Adipocyte (in vitro differentiated cells): ENCODE measurements at regions not wholly inside any gene's neighbourhood (a gene's known extent, or its start where the extent isn't known, plus 50 kb on each side); places are given as distances from the start of the nearest gene placed in this dataset.

ENCODE experiments used
- DNase-seq: peaks from one replicate; pipeline ENCODE4 v3.0.0-alpha.2; 2015; ENCODE audit warnings: low read depth
- H3K27me3 ChIP-seq: replicated peaks from 2 replicates; pipeline ENCODE4 v1.7.0; 2013; ENCODE audit warnings: mild to moderate bottlenecking, low read length, moderate library complexity; ENCODE audit not compliant: control insufficient read depth, insufficient read depth
- H3K36me3 ChIP-seq: 2 replicates; pipeline ENCODE4 v1.7.0; 2013; ENCODE audit warnings: low read length, mild to moderate bottlenecking, moderate library complexity; ENCODE audit not compliant: control insufficient read depth, insufficient read depth, severe bottlenecking
- H3K4me1 ChIP-seq: 2 replicates; pipeline ENCODE4 v1.7.0; 2013; ENCODE audit warnings: mild to moderate bottlenecking, low read length, moderate library complexity; ENCODE audit not compliant: control insufficient read depth, insufficient read depth
- H3K4me3 ChIP-seq: 2 replicates; pipeline ENCODE4 v1.7.0; 2013; ENCODE audit warnings: mild to moderate bottlenecking, low read length, moderate library complexity
- H3K9ac ChIP-seq: 2 replicates; pipeline ENCODE4 v1.7.0; 2013; ENCODE audit warnings: mild to moderate bottlenecking, low read length, moderate library complexity
- H3K9me3 ChIP-seq: 2 replicates; pipeline ENCODE4 v1.7.0; 2013; ENCODE audit warnings: mild to moderate bottlenecking, low read length, moderate library complexity; ENCODE audit not compliant: control insufficient read depth

GRCh38 chr2:19797871-19798270, 103.9 kb downstream of the TTC32 start:
- H3K36me3 ChIP-seq: no peaks in the 10 kb centered on the region
- no peak overlapping the region for H3K9ac ChIP-seq
- H3K4me3 ChIP-seq: no peak overlapping the region
- peaks cover 21% of the 10 kb centered on the region for H3K4me1 ChIP-seq
- no peaks in the 10 kb centered on the region for H3K27me3 ChIP-seq
- DNase-seq: peak; percentile 85
- H3K9me3 ChIP-seq: no peaks in the 10 kb centered on the region

- H3K9me3 ChIP-seq: no peaks in the 10 kb centered on the region
- H3K9ac ChIP-seq: no peak overlapping the region
- no peaks in the 10 kb centered on the region for H3K36me3 ChIP-seq
- no peaks in the 10 kb centered on the region for H3K27me3 ChIP-seq
- no peak overlapping the region for H3K4me3 ChIP-seq
- H3K4me1 ChIP-seq: peaks cover 15% of the 10 kb centered on the region
- no peak for DNase-seq
These were observed 104.5 kb downstream of the TTC32 start for GRCh38 chr2:19797243-19797810.

DNA sequence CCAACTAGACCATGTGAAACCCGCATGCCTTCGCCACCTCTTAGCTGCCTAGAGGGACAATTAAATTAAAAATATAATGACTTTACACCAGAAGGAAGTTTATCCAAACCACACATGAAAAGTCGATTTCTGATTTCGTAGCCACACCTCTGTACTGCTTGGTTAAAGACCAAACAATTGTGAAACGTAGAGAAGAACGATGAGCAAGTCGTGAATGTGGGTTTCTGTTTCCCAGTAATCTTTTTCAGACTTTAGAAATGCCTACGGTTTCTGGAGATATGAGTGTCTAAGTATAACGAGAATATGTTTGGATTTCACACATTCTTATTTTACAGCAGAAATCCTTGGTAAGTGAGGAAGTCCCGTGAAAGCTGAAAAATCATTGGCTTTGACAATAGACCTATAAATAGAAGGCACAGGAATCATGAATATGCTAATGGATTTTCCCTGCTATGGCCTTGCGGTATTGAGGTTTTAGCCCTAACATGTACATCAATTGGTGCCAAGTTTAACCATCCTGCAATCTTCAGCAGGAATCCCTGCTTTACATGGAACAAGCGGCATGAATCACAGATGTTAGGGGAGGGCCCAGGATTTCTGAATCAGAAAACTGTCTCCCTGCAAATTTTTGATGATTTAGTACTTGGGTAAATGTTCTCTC, 105.6 kb downstream of the TTC32 start:
- no peak overlapping the region for H3K9ac ChIP-seq
- H3K27me3 ChIP-seq: no peaks in the 10 kb centered on the region
- DNase-seq: peak; percentile 85
- H3K4me1 ChIP-seq: peaks cover 5% of the 10 kb centered on the region
- no peak overlapping the region for H3K4me3 ChIP-seq
- no peaks in the 10 kb centered on the region for H3K36me3 ChIP-seq
- no peaks in the 10 kb centered on the region for H3K9me3 ChIP-seq

DNA sequence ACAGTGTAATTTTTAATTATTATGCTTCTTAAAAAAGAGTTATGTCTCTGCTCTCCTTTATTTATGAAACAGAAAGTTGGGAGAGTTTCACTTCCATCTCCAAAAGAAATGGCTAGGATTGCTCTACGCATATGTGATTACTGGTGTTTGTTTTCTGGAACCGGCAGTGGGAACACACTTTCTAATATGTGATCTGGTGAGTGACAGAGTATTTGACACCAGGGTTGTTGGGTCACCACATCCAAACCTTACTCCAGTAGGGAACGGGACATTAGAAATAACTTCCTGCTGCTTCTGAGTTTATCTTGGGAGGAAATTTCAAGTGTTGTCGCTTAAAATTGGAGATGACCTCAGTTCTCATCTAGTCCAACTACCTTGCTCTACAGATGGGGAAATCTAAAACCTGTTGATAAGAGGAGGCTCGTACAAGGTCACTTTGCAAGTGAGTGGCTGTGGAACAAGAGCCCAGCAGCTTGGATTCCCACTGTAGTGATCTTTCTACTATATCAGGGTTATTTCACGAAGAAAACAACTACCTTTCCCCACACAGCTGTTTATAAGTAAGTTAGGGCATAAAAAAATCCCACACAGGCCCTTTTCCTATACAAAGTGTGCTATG, 108.5 kb downstream of the TTC32 start:
- no peaks in the 10 kb centered on the region for H3K27me3 ChIP-seq
- no peak for DNase-seq
- no peak overlapping the region for H3K4me3 ChIP-seq
- no peaks in the 10 kb centered on the region for H3K4me1 ChIP-seq
- no peaks in the 10 kb centered on the region for H3K9me3 ChIP-seq
- no peak overlapping the region for H3K9ac ChIP-seq
- H3K36me3 ChIP-seq: no peaks in the 10 kb centered on the region

GRCh38 chr2:19790291-19790690, 111.5 kb downstream of the TTC32 start:
- Histone ChIP-seq H3K27me3 (no peaks in the 10 kb centered on the region), H3K4me3 (no peak overlapping the region)
- no peak for DNase-seq

DNA sequence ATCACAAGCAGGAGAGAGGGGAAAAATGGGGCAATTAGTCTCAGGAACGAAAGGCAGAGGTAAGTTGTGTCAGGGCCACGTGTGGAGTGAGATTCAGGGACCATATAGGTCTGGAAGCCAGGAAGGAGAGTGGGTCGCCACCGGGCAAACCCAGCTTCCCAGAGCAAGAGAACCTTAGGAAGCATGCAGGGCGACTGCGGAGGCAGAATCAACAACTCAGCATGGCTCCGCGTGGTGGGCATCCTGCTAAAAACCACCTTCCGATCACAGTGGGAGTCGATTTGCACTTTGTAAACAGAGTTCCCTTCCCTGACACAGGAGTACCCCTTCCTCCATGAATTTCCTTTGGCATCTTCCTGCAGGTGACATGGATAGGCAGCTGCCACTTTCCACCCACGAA, 114.6 kb downstream of the TTC32 start:
- no peak overlapping the region for H3K9ac ChIP-seq
- H3K4me3 ChIP-seq: no peak overlapping the region
- no peaks in the 10 kb centered on the region for H3K36me3 ChIP-seq
- no peaks in the 10 kb centered on the region for H3K27me3 ChIP-seq
- no peaks in the 10 kb centered on the region for H3K9me3 ChIP-seq
- no peak for DNase-seq
- H3K4me1 ChIP-seq: peaks cover 31% of the 10 kb centered on the region

More at GRCh38 chr2:19790291-19790690, 111.5 kb downstream of the TTC32 start:
- Histone ChIP-seq H3K9me3 (no peaks in the 10 kb centered on the region), H3K4me1 (peaks cover 20% of the 10 kb centered on the region), H3K9ac (no peak overlapping the region), H3K36me3 (no peaks in the 10 kb centered on the region)

DNA sequence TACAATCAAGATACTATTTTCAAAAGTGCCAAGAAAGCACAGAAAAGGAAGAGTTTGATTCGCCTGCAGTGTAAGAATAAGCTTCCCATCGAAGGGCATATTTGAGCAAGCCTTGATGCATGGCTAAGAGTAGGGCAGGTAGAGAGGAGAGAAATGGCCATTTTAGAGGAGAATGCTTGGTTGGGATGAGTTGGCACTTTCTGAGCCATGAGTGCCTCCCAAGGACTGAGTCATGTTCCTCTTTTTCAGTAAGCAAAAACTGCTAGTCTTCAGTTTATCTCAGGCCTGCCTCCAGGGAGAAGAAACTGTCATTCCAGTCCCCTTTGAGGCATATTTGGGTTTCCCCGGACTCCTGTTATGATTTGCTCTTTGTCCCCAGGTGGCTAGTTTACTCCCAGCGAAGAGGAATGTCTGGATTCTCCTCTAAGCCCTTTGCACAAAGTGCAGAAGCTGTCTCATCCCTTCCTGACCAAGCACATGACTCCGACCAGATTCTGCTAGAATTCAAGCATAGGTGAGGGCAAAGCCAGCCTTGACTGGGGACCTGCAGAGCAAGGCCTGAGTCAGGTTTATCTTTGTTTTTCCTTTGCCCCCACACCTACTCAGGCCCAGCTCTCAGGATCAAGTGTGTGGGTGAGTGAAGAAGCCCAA, 115.2 kb downstream of the TTC32 start:
- DNase-seq: peak; percentile 70
- Histone ChIP-seq H3K9me3 (no peaks in the 10 kb centered on the region), H3K4me1 (peaks cover 31% of the 10 kb centered on the region), H3K4me3 (no peak overlapping the region), H3K9ac (peak overlapping the region; percentile 32), H3K36me3 (no peaks in the 10 kb centered on the region), H3K27me3 (no peaks in the 10 kb centered on the region)

- Histone ChIP-seq H3K4me3 (peak overlapping the region; percentile 23), H3K27me3 (no peaks in the 10 kb centered on the region)
- no peak for DNase-seq
These were observed 115.9 kb downstream of the TTC32 start for GRCh38 chr2:19785867-19786266.

GRCh38 chr2:19785447-19785846, 116.3 kb downstream of the TTC32 start:
- H3K36me3 ChIP-seq: no peaks in the 10 kb centered on the region
- peak; percentile 66 for DNase-seq

More at GRCh38 chr2:19785867-19786266, 115.9 kb downstream of the TTC32 start:
- Histone ChIP-seq H3K36me3 (no peaks in the 10 kb centered on the region), H3K9ac (peak overlapping the region; percentile 32), H3K9me3 (no peaks in the 10 kb centered on the region), H3K4me1 (peaks cover 31% of the 10 kb centered on the region)

DNA sequence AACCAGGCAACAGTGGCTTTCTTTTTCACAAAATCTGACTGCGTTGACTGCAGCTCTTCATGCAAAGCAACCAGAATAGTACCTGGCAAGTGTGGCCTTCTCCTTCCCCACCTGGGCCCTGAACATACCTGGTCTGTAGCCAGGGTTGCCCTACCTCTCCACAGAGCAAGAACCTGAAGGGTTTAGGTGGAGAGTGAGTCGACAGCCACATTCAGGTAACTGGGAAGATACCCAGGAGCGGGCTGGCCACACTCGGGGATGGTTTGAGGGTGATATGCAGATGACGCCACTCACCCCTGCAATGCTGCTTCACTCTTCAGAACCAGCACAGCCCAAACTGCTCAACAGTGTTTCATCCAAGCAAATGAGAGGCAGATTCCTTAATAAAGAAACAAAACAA, 117.3 kb downstream of the TTC32 start:
- no peaks in the 10 kb centered on the region for H3K36me3 ChIP-seq
- H3K9me3 ChIP-seq: no peaks in the 10 kb centered on the region
- DNase-seq: no peak

More at GRCh38 chr2:19785447-19785846, 116.3 kb downstream of the TTC32 start:
- no peaks in the 10 kb centered on the region for H3K27me3 ChIP-seq
- H3K4me3 ChIP-seq: peak overlapping the region; percentile 6
- H3K4me1 ChIP-seq: peaks cover 31% of the 10 kb centered on the region
- H3K9me3 ChIP-seq: no peaks in the 10 kb centered on the region
- no peak overlapping the region for H3K9ac ChIP-seq

DNA sequence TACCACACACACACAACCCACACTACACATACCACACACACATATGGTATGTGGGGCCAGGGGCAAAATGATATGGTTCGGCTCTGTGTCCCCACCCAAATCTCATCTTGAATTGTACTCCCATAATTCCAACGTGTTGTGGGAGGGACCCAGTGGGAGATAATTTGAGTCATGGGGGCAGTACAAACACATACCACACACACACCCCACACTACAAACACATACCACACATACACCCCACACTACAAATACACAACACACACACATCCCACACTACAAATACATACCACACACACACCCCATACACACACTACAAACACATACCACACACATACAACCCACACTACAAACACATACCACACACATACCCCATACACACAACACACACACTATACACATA, 117.8 kb downstream of the TTC32 start:
- no peaks in the 10 kb centered on the region for H3K27me3 ChIP-seq
- H3K9ac ChIP-seq: no peak overlapping the region
- H3K4me3 ChIP-seq: no peak overlapping the region
- H3K4me1 ChIP-seq: peaks cover 31% of the 10 kb centered on the region
- no peak for DNase-seq
- no peaks in the 10 kb centered on the region for H3K36me3 ChIP-seq
- no peaks in the 10 kb centered on the region for H3K9me3 ChIP-seq

More for the DNA sequence above, 117.3 kb downstream of the TTC32 start:
- Histone ChIP-seq H3K4me1 (peaks cover 31% of the 10 kb centered on the region), H3K27me3 (no peaks in the 10 kb centered on the region), H3K4me3 (no peak overlapping the region), H3K9ac (no peak overlapping the region)
